ENCODE measurements at regions not wholly inside any gene's neighbourhood (a gene's known extent, or its start where the extent isn't known, plus 50 kb on each side); places are given as distances from the start of the nearest gene placed in this dataset.
A peak's percentile ranks its signal among the peaks of the same experiment; 100 is the strongest.

- H3K4me1 ChIP-seq (ENCODE audit: low read depth) = no peaks in the 10 kb centered on the region
- no peaks in the 10 kb centered on the region for H3K36me3 ChIP-seq (ENCODE audit: low read depth)
- TF ChIP-seq CTCF (IDR thresholded peaks at IDR 0.05) = no peak
- peaks cover 3% of the 10 kb centered on the region for H3K9me3 ChIP-seq
- DNase-seq = no peak
- intact Hi-C loops (cut with DNase I, micrococcal nuclease) = no loop called here
- no peak for ATAC-seq
- no peak overlapping the region for H3K4me3 ChIP-seq
Observed at GRCh38 chrX:99833821-99834220, 576.3 kb downstream of the PCDH19 start.

- ATAC-seq (no peak), DNase-seq (peak in 1 of 3 donors; percentile 27)
- H3K4me1 ChIP-seq (ENCODE audit: low read depth) = no peaks in the 10 kb centered on the region
- no peaks in the 10 kb centered on the region for H3K36me3 ChIP-seq (ENCODE audit: low read depth)
- H3K4me3 ChIP-seq = no peak overlapping the region
- TF ChIP-seq CTCF (IDR thresholded peaks at IDR 0.05) = no peak
- intact Hi-C loops (cut with DNase I, micrococcal nuclease) = no loop called here
- no peaks in the 10 kb centered on the region for H3K9me3 ChIP-seq
Observed at GRCh38 chrX:99820197-99820596, 589.9 kb downstream of the PCDH19 start.

DNA sequence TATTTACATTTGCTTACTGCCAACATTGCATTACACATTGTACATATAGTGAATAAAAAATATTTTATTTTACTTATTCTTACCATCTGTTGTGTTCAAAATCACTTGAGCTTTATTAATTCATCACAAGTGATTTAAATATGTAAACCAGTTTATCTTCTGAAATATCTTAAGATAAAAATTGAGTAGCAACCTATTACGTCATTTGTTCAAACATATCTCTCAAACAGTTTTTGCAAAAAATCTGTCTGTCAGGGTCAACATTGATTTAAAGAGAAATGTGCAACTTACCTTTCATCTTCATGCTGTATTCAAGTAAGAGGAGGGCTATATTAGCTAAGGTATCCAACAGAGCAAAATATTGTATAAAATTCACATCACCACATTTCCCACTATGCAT lies 610.1 kb downstream of the PCDH19 start:
- no peaks in the 10 kb centered on the region for H3K36me3 ChIP-seq (ENCODE audit: low read depth)
- no peaks in the 10 kb centered on the region for H3K9me3 ChIP-seq
- intact Hi-C loops (cut with DNase I, micrococcal nuclease) = no loop called here
- TF ChIP-seq CTCF (IDR thresholded peaks at IDR 0.05) = no peak
- no peak overlapping the region for H3K4me3 ChIP-seq
- H3K4me1 ChIP-seq (ENCODE audit: low read depth) = no peaks in the 10 kb centered on the region
- ATAC-seq (no peak), DNase-seq (no peak)

DNA sequence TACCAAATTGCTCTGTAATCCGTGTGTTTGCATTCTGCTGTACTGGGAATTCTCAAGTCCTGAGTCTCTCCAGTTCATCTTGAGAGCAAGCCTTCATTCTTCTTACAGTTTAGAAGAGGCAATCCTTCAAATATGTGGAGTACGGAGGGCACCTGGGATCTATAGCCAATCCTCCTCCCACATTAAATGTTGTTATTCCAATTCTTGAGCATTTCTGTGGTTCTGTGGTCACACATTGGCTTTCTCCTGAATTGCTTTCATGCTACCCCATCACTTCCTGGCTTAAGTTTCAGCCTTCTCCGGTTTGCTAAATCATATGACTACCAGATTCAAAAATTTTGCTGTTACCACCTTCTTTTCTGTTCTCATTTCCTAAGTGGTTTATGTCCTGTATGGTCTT lies 611.1 kb downstream of the PCDH19 start:
- Histone ChIP-seq H3K36me3 (ENCODE audit: low read depth) (no peaks in the 10 kb centered on the region), H3K4me1 (ENCODE audit: low read depth) (no peaks in the 10 kb centered on the region), H3K9me3 (peaks cover 7% of the 10 kb centered on the region), H3K4me3 (no peak overlapping the region)
- DNase-seq = no peak
- ATAC-seq = no peak
- no peak for TF ChIP-seq CTCF (IDR thresholded peaks at IDR 0.05)
- intact Hi-C loops (cut with DNase I, micrococcal nuclease) = no loop called here

- no peak for TF ChIP-seq CTCF (IDR thresholded peaks at IDR 0.05)
- ATAC-seq (no peak), DNase-seq (no peak)
- Histone ChIP-seq H3K4me1 (ENCODE audit: low read depth) (no peaks in the 10 kb centered on the region), H3K9me3 (peaks cover 7% of the 10 kb centered on the region), H3K36me3 (ENCODE audit: low read depth) (no peaks in the 10 kb centered on the region), H3K4me3 (no peak overlapping the region)
- intact Hi-C loops (cut with DNase I, micrococcal nuclease) = no loop called here
Observed at GRCh38 chrX:99795495-99795894, 614.6 kb downstream of the PCDH19 start.

- TF ChIP-seq CTCF (IDR thresholded peaks at IDR 0.05) = no peak
- ATAC-seq = no peak
- Histone ChIP-seq H3K9me3 (no peaks in the 10 kb centered on the region), H3K4me3 (no peak overlapping the region), H3K4me1 (ENCODE audit: low read depth) (no peaks in the 10 kb centered on the region), H3K36me3 (ENCODE audit: low read depth) (no peaks in the 10 kb centered on the region)
- no peak for DNase-seq
- intact Hi-C loops (cut with DNase I, micrococcal nuclease) = no loop called here
Observed at GRCh38 chrX:99782516-99783040, 627.5 kb downstream of the PCDH19 start.
